ENCODE measurements at regions not wholly inside any gene's neighbourhood (a gene's known extent, or its start where the extent isn't known, plus 50 kb on each side); places are given as distances from the start of the nearest gene placed in this dataset.

GRCh38 chr14:34135492-34135891 is 184.6 kb upstream of the EGLN3 start:
- DNase-seq (ENCODE audit: low spot score) = no peak

GRCh38 chr14:34134484-34134883 is 183.6 kb upstream of the EGLN3 start:
- no peak for DNase-seq (ENCODE audit: low spot score)

- DNase-seq (ENCODE audit: low spot score) = no peak
Observed at GRCh38 chr14:34129927-34130552, 179.2 kb upstream of the EGLN3 start.

- DNase-seq (ENCODE audit: low spot score) = no peak
Observed at GRCh38 chr14:34128665-34129064, 177.8 kb upstream of the EGLN3 start.

- DNase-seq (ENCODE audit: low spot score) = no peak
Observed at GRCh38 chr14:34126586-34126985, 175.7 kb upstream of the EGLN3 start.

- DNase-seq (ENCODE audit: low spot score) = no peak
Observed at GRCh38 chr14:34124585-34124984, 173.7 kb upstream of the EGLN3 start.

GRCh38 chr14:34122650-34123049 is 171.8 kb upstream of the EGLN3 start:
- no peak for DNase-seq (ENCODE audit: low spot score)

GRCh38 chr14:34122081-34122480 is 171.2 kb upstream of the EGLN3 start:
- DNase-seq (ENCODE audit: low spot score) = no peak

GRCh38 chr14:34120185-34120977 is 169.5 kb upstream of the EGLN3 start:
- DNase-seq (ENCODE audit: low spot score) = no peak

GRCh38 chr14:34119107-34119858 is 168.4 kb upstream of the EGLN3 start:
- DNase-seq (ENCODE audit: low spot score) = no peak

- DNase-seq (ENCODE audit: low spot score) = no peak
Observed at GRCh38 chr14:34113991-34114390, 163.1 kb upstream of the EGLN3 start.

- DNase-seq (ENCODE audit: low spot score) = no peak
Observed at GRCh38 chr14:34113005-34113511, 162.2 kb upstream of the EGLN3 start.

GRCh38 chr14:34111953-34112352 is 161.1 kb upstream of the EGLN3 start:
- DNase-seq (ENCODE audit: low spot score) = no peak

GRCh38 chr14:34111505-34111904 is 160.6 kb upstream of the EGLN3 start:
- no peak for DNase-seq (ENCODE audit: low spot score)

GRCh38 chr14:34110531-34110930 is 159.7 kb upstream of the EGLN3 start:
- DNase-seq (ENCODE audit: low spot score) = no peak

- DNase-seq (ENCODE audit: low spot score) = no peak
Observed at GRCh38 chr14:34107441-34107840, 156.6 kb upstream of the EGLN3 start.

GRCh38 chr14:34106310-34106709 is 155.4 kb upstream of the EGLN3 start:
- DNase-seq (ENCODE audit: low spot score) = no peak

GRCh38 chr14:34104489-34105397 is 153.9 kb upstream of the EGLN3 start:
- no peak for DNase-seq (ENCODE audit: low spot score)

- no peak for DNase-seq (ENCODE audit: low spot score)
Observed at GRCh38 chr14:34103176-34103575, 152.3 kb upstream of the EGLN3 start.

GRCh38 chr14:34099635-34100034 is 148.8 kb upstream of the EGLN3 start:
- no peak for DNase-seq (ENCODE audit: low spot score)

GRCh38 chr14:34098985-34099349 is 148.1 kb upstream of the EGLN3 start:
- DNase-seq (ENCODE audit: low spot score) = no peak

Data from mesenteric fat pad (tissue), 1 donor.